ENCODE measurements at regions not wholly inside any gene's neighbourhood (a gene's known extent, or its start where the extent isn't known, plus 50 kb on each side); places are given as distances from the start of the nearest gene placed in this dataset.
"Not testable (repeated sequence)": the region's sequence is repeated elsewhere in the genome, so short reads cannot be mapped to it uniquely, and the experiment has no call there.

GRCh38 chr13:78139765-78140164 is 221.1 kb upstream of the EDNRB start:
- DNase-seq (ENCODE audit: low spot score): no peak

- no peak for DNase-seq (ENCODE audit: low spot score)
These were observed 220.1 kb upstream of the EDNRB start for GRCh38 chr13:78138756-78139155.

GRCh38 chr13:78137404-78138142 is 218.9 kb upstream of the EDNRB start:
- DNase-seq (ENCODE audit: low spot score): peak; percentile 87

- DNase-seq (ENCODE audit: low spot score): no peak
These were observed 218.3 kb upstream of the EDNRB start for GRCh38 chr13:78136966-78137365.

- no peak for DNase-seq (ENCODE audit: low spot score)
These were observed 214.9 kb upstream of the EDNRB start for GRCh38 chr13:78133511-78133910.

GRCh38 chr13:78131811-78132210 is 213.2 kb upstream of the EDNRB start:
- no peak for DNase-seq (ENCODE audit: low spot score)

- no peak for DNase-seq (ENCODE audit: low spot score)
These were observed 212.7 kb upstream of the EDNRB start for GRCh38 chr13:78131346-78131745.

- no peak for DNase-seq (ENCODE audit: low spot score)
These were observed 211.2 kb upstream of the EDNRB start for GRCh38 chr13:78129823-78130222.

- DNase-seq (ENCODE audit: low spot score): no peak
These were observed 210.7 kb upstream of the EDNRB start for GRCh38 chr13:78129359-78129758.

- DNase-seq (ENCODE audit: low spot score): peak; percentile 82
These were observed 203.1 kb upstream of the EDNRB start for GRCh38 chr13:78121459-78122348.

GRCh38 chr13:78121001-78121400 is 202.4 kb upstream of the EDNRB start:
- DNase-seq (ENCODE audit: low spot score): no peak

- not testable (repeated sequence) for DNase-seq (ENCODE audit: low spot score)
These were observed 201.5 kb upstream of the EDNRB start for GRCh38 chr13:78120144-78120543.

GRCh38 chr13:78117070-78117469 is 198.4 kb upstream of the EDNRB start:
- DNase-seq (ENCODE audit: low spot score): not testable (repeated sequence)

GRCh38 chr13:78105656-78106055 is 187.0 kb upstream of the EDNRB start:
- DNase-seq (ENCODE audit: low spot score): peak; percentile 9

- no peak for DNase-seq (ENCODE audit: low spot score)
These were observed 185.3 kb upstream of the EDNRB start for GRCh38 chr13:78103936-78104335.

- DNase-seq (ENCODE audit: low spot score): no peak
These were observed 184.1 kb upstream of the EDNRB start for GRCh38 chr13:78102741-78103140.

- DNase-seq (ENCODE audit: low spot score): peak; percentile 44
These were observed 183.6 kb upstream of the EDNRB start for GRCh38 chr13:78102121-78102677.

GRCh38 chr13:78100486-78100885 is 181.9 kb upstream of the EDNRB start:
- DNase-seq (ENCODE audit: low spot score): no peak

- no peak for DNase-seq (ENCODE audit: low spot score)
These were observed 179.6 kb upstream of the EDNRB start for GRCh38 chr13:78098249-78098648.

GRCh38 chr13:78096221-78096620 is 177.6 kb upstream of the EDNRB start:
- no peak for DNase-seq (ENCODE audit: low spot score)

GRCh38 chr13:78087966-78088678 is 169.5 kb upstream of the EDNRB start:
- no peak for DNase-seq (ENCODE audit: low spot score)

All from pons (tissue), 1 donor.